ENCODE measurements at regions not wholly inside any gene's neighbourhood (a gene's known extent, or its start where the extent isn't known, plus 50 kb on each side); places are given as distances from the start of the nearest gene placed in this dataset.
"Not testable (repeated sequence)": the region's sequence is repeated elsewhere in the genome, so short reads cannot be mapped to it uniquely, and the experiment has no call there.

DNA sequence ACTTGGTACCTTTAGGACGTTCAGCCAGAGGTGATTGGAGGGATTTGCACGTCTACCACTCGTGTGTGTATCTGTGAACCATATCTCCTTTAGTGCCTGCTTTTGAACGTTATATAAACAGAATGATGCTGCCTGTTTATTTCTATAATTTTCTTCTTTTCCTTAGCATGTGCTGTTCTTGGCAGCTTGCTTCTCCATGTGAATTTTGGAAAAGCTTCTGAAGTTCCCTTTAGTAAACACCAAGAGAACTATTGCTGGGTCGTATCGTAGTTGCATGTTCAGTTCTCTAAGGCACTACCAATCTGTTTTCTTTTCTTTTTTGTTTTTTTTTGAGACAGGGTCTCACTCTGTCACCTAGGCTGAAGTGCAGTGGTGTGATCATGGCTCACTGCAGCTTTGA is 73.8 kb upstream of the FANCC start:
- not testable (repeated sequence) for H3K27ac Mint-ChIP-seq (ENCODE audit: unreplicated experiment); DNase-seq (ENCODE audit: low read depth, low spot score); H3K4me1 Mint-ChIP-seq; H3K36me3 Mint-ChIP-seq (ENCODE audit: low read depth); H3K27me3 Mint-ChIP-seq (ENCODE audit: low read depth); H3K4me3 Mint-ChIP-seq; H3K9me3 Mint-ChIP-seq

- no peaks in the 10 kb centered on the region for H3K36me3 Mint-ChIP-seq (ENCODE audit: low read depth)
- TF ChIP-seq, protein P1, sequence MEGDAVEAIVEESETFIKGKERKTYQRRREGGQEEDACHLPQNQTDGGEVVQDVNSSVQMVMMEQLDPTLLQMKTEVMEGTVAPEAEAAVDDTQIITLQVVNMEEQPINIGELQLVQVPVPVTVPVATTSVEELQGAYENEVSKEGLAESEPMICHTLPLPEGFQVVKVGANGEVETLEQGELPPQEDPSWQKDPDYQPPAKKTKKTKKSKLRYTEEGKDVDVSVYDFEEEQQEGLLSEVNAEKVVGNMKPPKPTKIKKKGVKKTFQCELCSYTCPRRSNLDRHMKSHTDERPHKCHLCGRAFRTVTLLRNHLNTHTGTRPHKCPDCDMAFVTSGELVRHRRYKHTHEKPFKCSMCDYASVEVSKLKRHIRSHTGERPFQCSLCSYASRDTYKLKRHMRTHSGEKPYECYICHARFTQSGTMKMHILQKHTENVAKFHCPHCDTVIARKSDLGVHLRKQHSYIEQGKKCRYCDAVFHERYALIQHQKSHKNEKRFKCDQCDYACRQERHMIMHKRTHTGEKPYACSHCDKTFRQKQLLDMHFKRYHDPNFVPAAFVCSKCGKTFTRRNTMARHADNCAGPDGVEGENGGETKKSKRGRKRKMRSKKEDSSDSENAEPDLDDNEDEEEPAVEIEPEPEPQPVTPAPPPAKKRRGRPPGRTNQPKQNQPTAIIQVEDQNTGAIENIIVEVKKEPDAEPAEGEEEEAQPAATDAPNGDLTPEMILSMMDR (conservative IDR thresholded peaks at IDR 0.05), result no peak
- H3K4me3 Mint-ChIP-seq, result no peak overlapping the region
- H3K27ac Mint-ChIP-seq (ENCODE audit: unreplicated experiment), result no peak overlapping the region
- no peaks in the 10 kb centered on the region for H3K9me3 Mint-ChIP-seq
- DNase-seq (ENCODE audit: low read depth, low spot score), result no peak
- H3K4me1 Mint-ChIP-seq, result peaks cover 3% of the 10 kb centered on the region
- no peaks in the 10 kb centered on the region for H3K27me3 Mint-ChIP-seq (ENCODE audit: low read depth)
These were observed 71.9 kb upstream of the FANCC start for GRCh38 chr9:95389373-95389772.

- Mint-ChIP-seq H3K36me3 (ENCODE audit: low read depth) (no peaks in the 10 kb centered on the region), H3K4me3 (no peak overlapping the region)
- DNase-seq (ENCODE audit: low read depth, low spot score), result no peak
These were observed 69.3 kb upstream of the FANCC start for GRCh38 chr9:95386843-95387242.

DNA sequence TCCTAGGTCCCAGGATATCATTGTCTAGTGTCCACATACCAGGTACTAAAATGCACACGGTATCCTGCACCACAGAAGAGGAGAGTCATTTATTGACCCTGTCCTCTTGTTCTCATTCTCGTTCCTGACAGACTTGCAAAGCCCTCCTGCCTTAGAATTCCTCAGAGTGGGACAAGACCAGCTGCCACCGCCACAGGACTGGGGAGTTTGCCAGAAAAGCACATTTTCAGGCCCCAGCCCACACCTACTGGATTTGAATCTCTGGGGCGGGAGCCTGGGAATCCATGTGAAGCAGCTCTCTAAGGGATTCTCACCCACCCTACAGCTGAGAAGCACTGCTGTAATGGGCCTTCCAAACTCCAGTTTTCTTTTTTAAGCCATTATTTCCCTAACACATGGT is 68.0 kb upstream of the FANCC start:
- DNase-seq (ENCODE audit: low read depth, low spot score), result no peak
- TF ChIP-seq, protein P1 (conservative IDR thresholded peaks at IDR 0.05), result no peak
- no peak overlapping the region for H3K4me3 Mint-ChIP-seq
- peak overlapping the region; percentile 68 for H3K27ac Mint-ChIP-seq (ENCODE audit: unreplicated experiment)
- H3K9me3 Mint-ChIP-seq, result no peaks in the 10 kb centered on the region
- no peaks in the 10 kb centered on the region for H3K27me3 Mint-ChIP-seq (ENCODE audit: low read depth)
- peaks cover 3% of the 10 kb centered on the region for H3K4me1 Mint-ChIP-seq
- H3K36me3 Mint-ChIP-seq (ENCODE audit: low read depth), result no peaks in the 10 kb centered on the region

More at GRCh38 chr9:95386843-95387242, 69.3 kb upstream of the FANCC start:
- Mint-ChIP-seq H3K27ac (ENCODE audit: unreplicated experiment) (no peak overlapping the region), H3K4me1 (peaks cover 3% of the 10 kb centered on the region), H3K27me3 (ENCODE audit: low read depth) (no peaks in the 10 kb centered on the region), H3K9me3 (no peaks in the 10 kb centered on the region)
- TF ChIP-seq, protein P1 (conservative IDR thresholded peaks at IDR 0.05), result no peak

DNA sequence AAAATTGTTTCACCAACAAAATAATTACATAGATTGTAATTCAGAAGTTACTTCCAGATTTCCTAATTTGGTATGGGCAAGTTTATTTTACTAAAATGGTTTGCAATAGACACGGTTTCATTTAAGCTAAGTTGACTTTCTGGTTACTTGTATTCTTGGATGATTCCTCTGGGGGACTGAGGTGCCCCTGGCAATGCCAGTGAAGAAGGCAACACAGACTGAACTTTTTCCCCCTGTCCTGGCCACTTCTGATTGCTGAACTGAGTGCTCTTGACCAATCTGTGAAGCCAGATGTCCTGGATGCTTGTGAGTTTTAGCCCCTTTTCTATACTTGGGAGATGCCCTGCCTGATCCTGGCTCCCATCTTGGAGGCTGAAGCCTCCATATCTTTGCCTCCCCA is 66.3 kb upstream of the FANCC start:
- Mint-ChIP-seq H3K9me3 (no peaks in the 10 kb centered on the region), H3K27me3 (ENCODE audit: low read depth) (no peaks in the 10 kb centered on the region), H3K4me3 (no peak overlapping the region), H3K27ac (ENCODE audit: unreplicated experiment) (no peak overlapping the region), H3K36me3 (ENCODE audit: low read depth) (no peaks in the 10 kb centered on the region), H3K4me1 (no peaks in the 10 kb centered on the region)
- TF ChIP-seq, protein P1 (conservative IDR thresholded peaks at IDR 0.05), result no peak
- no peak for DNase-seq (ENCODE audit: low read depth, low spot score)

DNA sequence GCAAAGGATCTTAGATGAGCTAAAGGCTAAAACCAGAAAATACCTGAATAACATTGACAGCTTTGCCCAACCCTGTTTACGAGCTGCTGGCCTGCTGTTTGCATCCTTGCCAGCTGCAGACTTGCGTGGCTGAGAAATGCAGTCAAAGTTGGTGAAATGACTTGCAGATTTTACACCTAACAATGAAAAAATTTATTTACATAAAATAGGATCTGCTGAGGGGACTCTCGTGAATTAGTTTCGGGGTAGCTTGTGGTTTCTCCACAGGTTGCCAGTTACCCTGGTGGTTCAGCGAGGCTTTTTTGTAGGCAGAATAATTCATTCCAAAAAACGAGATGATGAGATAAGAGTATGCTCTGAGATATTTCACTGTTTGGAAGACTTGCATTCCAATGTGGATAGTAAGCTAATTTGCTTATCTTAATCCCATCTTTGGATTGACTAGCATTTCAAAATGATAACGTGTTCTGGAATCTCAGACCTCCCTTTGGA is 65.7 kb upstream of the FANCC start:
- no peak overlapping the region for H3K4me3 Mint-ChIP-seq
- no peaks in the 10 kb centered on the region for H3K4me1 Mint-ChIP-seq
- H3K36me3 Mint-ChIP-seq (ENCODE audit: low read depth), result no peaks in the 10 kb centered on the region
- H3K27me3 Mint-ChIP-seq (ENCODE audit: low read depth), result no peaks in the 10 kb centered on the region
- H3K27ac Mint-ChIP-seq (ENCODE audit: unreplicated experiment), result no peak overlapping the region
- H3K9me3 Mint-ChIP-seq, result no peaks in the 10 kb centered on the region
- DNase-seq (ENCODE audit: low read depth, low spot score), result no peak
- TF ChIP-seq, protein P1 (conservative IDR thresholded peaks at IDR 0.05), result no peak
